PFSK-1 (cell line): ENCODE measurements at regions not wholly inside any gene's neighbourhood (a gene's known extent, or its start where the extent isn't known, plus 50 kb on each side); places are given as distances from the start of the nearest gene placed in this dataset.

Source experiments
- POLR2AphosphoS5 ChIP-seq: IDR thresholded peaks from 2 replicates; pipeline ENCODE4 v1.6.1; 2012; ENCODE audit warnings: low read depth, mild to moderate bottlenecking, control low read depth, low read length, moderate library complexity
- TAF1 ChIP-seq: IDR thresholded peaks from 2 replicates; pipeline ENCODE4 v1.6.1; 2012; ENCODE audit warnings: low read length, control low read depth, borderline replicate concordance; ENCODE audit not compliant: insufficient read depth

DNA sequence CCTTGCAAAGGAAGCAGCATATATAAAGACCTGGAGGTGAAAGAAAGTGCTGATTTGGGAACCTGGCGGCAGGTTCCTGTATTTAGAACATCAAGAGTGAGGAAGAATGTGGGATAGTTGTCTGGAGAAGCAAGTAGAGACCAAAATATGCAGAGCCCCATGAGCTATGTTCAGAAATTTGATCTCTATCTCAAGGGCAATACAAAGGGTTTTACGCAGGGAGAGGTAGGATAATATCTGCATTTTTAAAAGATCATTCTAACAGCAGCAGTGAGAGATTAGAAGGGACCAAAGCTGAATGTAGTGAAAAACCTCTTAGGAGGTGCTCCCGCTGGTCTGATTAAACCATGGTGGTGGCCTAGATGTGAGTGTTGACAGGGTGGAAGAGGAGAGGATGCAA lies 453.9 kb upstream of the PKN2 start:
- TF ChIP-seq POLR2AphosphoS5 (no peak), TAF1 (no peak)
